ENCODE measurements at regions not wholly inside any gene's neighbourhood (a gene's known extent, or its start where the extent isn't known, plus 50 kb on each side); places are given as distances from the start of the nearest gene placed in this dataset.

DNA sequence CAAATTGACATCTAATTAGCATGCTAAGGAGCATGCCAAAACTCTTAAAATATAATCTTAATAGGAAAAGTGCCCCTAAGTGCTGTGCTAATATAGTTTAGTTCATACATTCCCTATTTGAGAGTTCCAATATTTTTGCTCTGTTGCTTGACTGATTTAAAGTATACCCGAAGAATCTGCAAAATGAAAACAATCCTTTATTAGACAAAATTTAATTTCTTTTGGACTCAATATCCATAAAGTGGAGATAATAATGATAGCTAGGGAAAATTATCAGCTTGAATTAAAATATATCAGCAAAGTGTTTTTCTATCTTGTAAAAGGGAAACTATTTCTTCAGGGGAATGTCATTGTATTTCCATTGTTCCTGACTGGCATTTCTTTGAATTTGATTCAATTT is 196.0 kb upstream of the NPY2R start:
- peaks cover 3% of the 10 kb centered on the region for H3K9me3 Mint-ChIP-seq
- no peaks in the 10 kb centered on the region for H4K20me1 ChIP-seq (ENCODE audit: low read depth)
- H3K27me3 Mint-ChIP-seq (ENCODE audit: insufficient read depth, low read depth), result peaks cover 2% of the 10 kb centered on the region
- H2AFZ ChIP-seq (replicated peaks), result no peak overlapping the region
- no peak overlapping the region for H3K4me3 ChIP-seq
- no peaks in the 10 kb centered on the region for H3K36me3 Mint-ChIP-seq
- TF ChIP-seq EZH2 (IDR thresholded peaks at IDR 0.05), result no peak
- H3K9ac ChIP-seq, result no peak overlapping the region
- H3K27ac Mint-ChIP-seq, result no peak overlapping the region
- H3K4me1 ChIP-seq, result no peaks in the 10 kb centered on the region
- no peaks in the 10 kb centered on the region for H3K27me3 ChIP-seq
- no peaks in the 10 kb centered on the region for H3F3A ChIP-seq (ENCODE audit: low read depth)
- no peak overlapping the region for H3K27ac ChIP-seq
- H3K4me3 Mint-ChIP-seq, result no peak overlapping the region
- no peaks in the 10 kb centered on the region for H3K9me3 ChIP-seq (ENCODE audit: low read depth)
- no peaks in the 10 kb centered on the region for H3K79me2 ChIP-seq (ENCODE audit: low read depth)
- H3K4me1 Mint-ChIP-seq, result peaks cover 11% of the 10 kb centered on the region
- H3K36me3 ChIP-seq, result no peaks in the 10 kb centered on the region
- no peak for DNase-seq (ENCODE audit: low spot score)
- no peak overlapping the region for H3K4me2 ChIP-seq

DNA sequence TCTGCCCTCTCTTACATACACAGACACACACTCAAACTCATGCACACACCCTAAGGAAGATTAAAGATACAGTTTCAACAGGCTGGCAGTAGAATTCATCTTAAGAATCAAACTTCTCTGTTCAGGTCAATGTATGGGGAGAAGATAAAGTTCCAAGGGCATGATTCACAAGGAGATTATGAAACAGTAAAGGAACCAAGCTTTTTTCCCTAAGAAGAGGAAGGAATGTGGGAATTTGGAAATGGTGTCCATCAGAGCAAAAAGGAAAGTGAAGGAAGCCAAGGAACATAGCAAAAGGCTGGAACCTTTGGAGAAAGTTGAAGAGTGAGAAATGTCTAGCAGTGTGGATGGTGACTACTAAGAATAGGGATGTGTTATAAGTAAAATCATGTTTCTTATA is 191.0 kb upstream of the NPY2R start:
- no peak overlapping the region for H3K27ac ChIP-seq
- no peaks in the 10 kb centered on the region for H3K4me1 ChIP-seq
- no peaks in the 10 kb centered on the region for H3K27me3 ChIP-seq
- Mint-ChIP-seq H3K4me3 (no peak overlapping the region), H3K27me3 (ENCODE audit: insufficient read depth, low read depth) (peaks cover 2% of the 10 kb centered on the region), H3K9me3 (peaks cover 3% of the 10 kb centered on the region), H3K36me3 (no peaks in the 10 kb centered on the region), H3K4me1 (no peaks in the 10 kb centered on the region), H3K27ac (no peak overlapping the region)
- no peak for DNase-seq (ENCODE audit: low spot score)
- no peak overlapping the region for H3K4me2 ChIP-seq
- H3F3A ChIP-seq (ENCODE audit: low read depth), result no peaks in the 10 kb centered on the region
- no peaks in the 10 kb centered on the region for H3K36me3 ChIP-seq
- H3K4me3 ChIP-seq, result no peak overlapping the region
- H3K9me3 ChIP-seq (ENCODE audit: low read depth), result no peaks in the 10 kb centered on the region
- H2AFZ ChIP-seq (replicated peaks), result no peak overlapping the region
- no peaks in the 10 kb centered on the region for H3K79me2 ChIP-seq (ENCODE audit: low read depth)
- TF ChIP-seq EZH2 (IDR thresholded peaks at IDR 0.05) (no peak), EZH2phosphoT487 (IDR thresholded peaks at IDR 0.05) (no peak)
- TF ChIP-seq, protein P1, sequence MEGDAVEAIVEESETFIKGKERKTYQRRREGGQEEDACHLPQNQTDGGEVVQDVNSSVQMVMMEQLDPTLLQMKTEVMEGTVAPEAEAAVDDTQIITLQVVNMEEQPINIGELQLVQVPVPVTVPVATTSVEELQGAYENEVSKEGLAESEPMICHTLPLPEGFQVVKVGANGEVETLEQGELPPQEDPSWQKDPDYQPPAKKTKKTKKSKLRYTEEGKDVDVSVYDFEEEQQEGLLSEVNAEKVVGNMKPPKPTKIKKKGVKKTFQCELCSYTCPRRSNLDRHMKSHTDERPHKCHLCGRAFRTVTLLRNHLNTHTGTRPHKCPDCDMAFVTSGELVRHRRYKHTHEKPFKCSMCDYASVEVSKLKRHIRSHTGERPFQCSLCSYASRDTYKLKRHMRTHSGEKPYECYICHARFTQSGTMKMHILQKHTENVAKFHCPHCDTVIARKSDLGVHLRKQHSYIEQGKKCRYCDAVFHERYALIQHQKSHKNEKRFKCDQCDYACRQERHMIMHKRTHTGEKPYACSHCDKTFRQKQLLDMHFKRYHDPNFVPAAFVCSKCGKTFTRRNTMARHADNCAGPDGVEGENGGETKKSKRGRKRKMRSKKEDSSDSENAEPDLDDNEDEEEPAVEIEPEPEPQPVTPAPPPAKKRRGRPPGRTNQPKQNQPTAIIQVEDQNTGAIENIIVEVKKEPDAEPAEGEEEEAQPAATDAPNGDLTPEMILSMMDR (IDR thresholded peaks at IDR 0.05), result no peak
- H4K20me1 ChIP-seq (ENCODE audit: low read depth), result no peaks in the 10 kb centered on the region
- no peak overlapping the region for H3K9ac ChIP-seq

DNA sequence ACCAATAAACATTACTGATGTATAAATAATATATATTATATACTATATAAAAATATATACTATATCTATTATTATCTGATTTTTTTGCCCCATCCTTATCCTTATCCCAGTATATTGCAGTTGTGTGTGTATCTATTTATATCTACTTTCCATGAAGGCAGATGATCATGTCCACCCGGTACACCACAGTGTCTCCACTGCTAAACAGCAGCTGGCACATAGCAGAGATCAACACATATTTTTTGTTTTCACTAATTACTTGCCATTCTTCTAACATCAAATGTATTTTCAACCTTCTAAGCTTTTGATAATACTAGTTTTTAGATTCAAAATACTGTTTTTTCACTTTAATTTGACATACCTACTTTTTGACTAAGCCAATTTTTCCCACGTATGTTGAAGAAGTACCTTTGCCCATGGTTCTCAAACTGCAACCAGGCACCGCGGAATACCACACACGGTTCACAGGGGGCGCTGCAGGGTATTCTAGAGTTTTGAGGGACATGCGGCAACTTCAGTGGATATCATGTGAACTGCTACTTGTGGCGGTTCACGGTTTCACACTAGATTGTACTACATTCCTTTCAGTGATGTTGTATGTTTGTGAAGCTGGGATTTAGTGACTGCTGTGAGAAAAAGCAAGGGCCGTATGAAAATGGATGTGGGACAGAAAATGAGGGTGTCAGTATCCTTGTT is 182.5 kb upstream of the NPY2R start:
- DNase-seq (ENCODE audit: low spot score), result peak; percentile 86
- Histone ChIP-seq H3K4me1 (no peaks in the 10 kb centered on the region), H3K36me3 (no peaks in the 10 kb centered on the region), H3K27ac (no peak overlapping the region), H4K20me1 (ENCODE audit: low read depth) (no peaks in the 10 kb centered on the region), H3K9ac (no peak overlapping the region), H3K4me2 (no peak overlapping the region), H3K4me3 (no peak overlapping the region), H3F3A (ENCODE audit: low read depth) (no peaks in the 10 kb centered on the region), H2AFZ (replicated peaks) (no peak overlapping the region), H3K9me3 (ENCODE audit: low read depth) (no peaks in the 10 kb centered on the region), H3K79me2 (ENCODE audit: low read depth) (no peaks in the 10 kb centered on the region), H3K27me3 (no peaks in the 10 kb centered on the region)
- Mint-ChIP-seq H3K4me1 (no peaks in the 10 kb centered on the region), H3K36me3 (no peaks in the 10 kb centered on the region), H3K27me3 (ENCODE audit: insufficient read depth, low read depth) (no peaks in the 10 kb centered on the region), H3K27ac (no peak overlapping the region), H3K4me3 (no peak overlapping the region), H3K9me3 (peaks cover 4% of the 10 kb centered on the region)
- TF ChIP-seq EZH2phosphoT487 (IDR thresholded peaks at IDR 0.05) (no peak), EZH2 (IDR thresholded peaks at IDR 0.05) (no peak)
- TF ChIP-seq, protein P1 (IDR thresholded peaks at IDR 0.05), result peak; percentile 94

DNA sequence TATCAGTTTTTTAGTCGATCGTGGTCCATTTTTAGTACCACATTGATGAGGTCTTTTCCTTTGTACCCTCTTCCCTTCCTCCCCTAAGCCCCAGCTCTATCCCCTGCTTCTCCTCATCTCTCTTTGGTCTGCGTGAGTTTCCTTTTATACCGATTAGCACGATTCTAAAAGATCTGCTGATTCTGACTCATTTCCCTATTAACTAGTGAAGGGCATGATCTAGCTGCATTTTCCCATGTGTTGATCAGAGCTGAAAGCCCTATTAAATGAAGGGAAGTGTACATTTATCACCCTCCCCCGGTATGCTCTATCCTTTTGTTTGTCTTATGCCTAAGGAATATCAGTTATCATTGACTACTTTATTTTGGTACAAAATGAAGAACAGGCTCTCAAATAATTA is 181.7 kb upstream of the NPY2R start:
- Histone ChIP-seq H3K4me1 (no peaks in the 10 kb centered on the region), H3K4me2 (no peak overlapping the region), H2AFZ (replicated peaks) (peak overlapping the region; percentile 68), H3K79me2 (ENCODE audit: low read depth) (no peaks in the 10 kb centered on the region), H3K4me3 (no peak overlapping the region), H3K9ac (no peak overlapping the region), H3F3A (ENCODE audit: low read depth) (no peaks in the 10 kb centered on the region), H3K27ac (no peak overlapping the region), H3K9me3 (ENCODE audit: low read depth) (no peaks in the 10 kb centered on the region), H3K27me3 (no peaks in the 10 kb centered on the region), H3K36me3 (no peaks in the 10 kb centered on the region), H4K20me1 (ENCODE audit: low read depth) (no peaks in the 10 kb centered on the region)
- Mint-ChIP-seq H3K36me3 (no peaks in the 10 kb centered on the region), H3K27me3 (ENCODE audit: insufficient read depth, low read depth) (peaks cover under 1% of the 10 kb centered on the region), H3K9me3 (peaks cover 4% of the 10 kb centered on the region), H3K4me3 (no peak overlapping the region), H3K27ac (no peak overlapping the region), H3K4me1 (no peaks in the 10 kb centered on the region)
- no peak for DNase-seq (ENCODE audit: low spot score)
- no peak for TF ChIP-seq EZH2 (IDR thresholded peaks at IDR 0.05)
- TF ChIP-seq, protein P1 (IDR thresholded peaks at IDR 0.05), result no peak
- TF ChIP-seq EZH2phosphoT487 (IDR thresholded peaks at IDR 0.05), result no peak
